ENCODE measurements at regions not wholly inside any gene's neighbourhood (a gene's known extent, or its start where the extent isn't known, plus 50 kb on each side); places are given as distances from the start of the nearest gene placed in this dataset.

- Histone ChIP-seq H3K56ac (ENCODE audit: low read length) (no peak overlapping the region), H3K9ac (ENCODE audit: low read length) (no peak overlapping the region), H3K36me3 (ENCODE audit: control insufficient read depth, insufficient read depth, low read length) (no peaks in the 10 kb centered on the region), H2BK5ac (ENCODE audit: low read length) (no peak overlapping the region), H4K8ac (ENCODE audit: low read depth, low read length) (no peak overlapping the region), H3K18ac (ENCODE audit: low read length) (no peak overlapping the region), H3K23ac (ENCODE audit: low read length) (no peak overlapping the region), H4K5ac (ENCODE audit: low read length) (no peak overlapping the region), H3K27ac (ENCODE audit: low read depth, low read length) (no peak overlapping the region), H3K4me3 (ENCODE audit: low read length) (no peak overlapping the region), H2AK5ac (ENCODE audit: low read length) (no peak overlapping the region), H2BK15ac (replicated peaks; ENCODE audit: low read depth) (no peak overlapping the region), H3K27me3 (ENCODE audit: insufficient read depth, low read length, poor library complexity) (no peaks in the 10 kb centered on the region), H3K4ac (ENCODE audit: low read depth, low read length) (no peak overlapping the region), H3K79me1 (ENCODE audit: low read length) (no peaks in the 10 kb centered on the region), H3K4me1 (ENCODE audit: control insufficient read depth, low read depth, low read length) (no peaks in the 10 kb centered on the region), H2BK120ac (ENCODE audit: low read depth, low read length) (no peak overlapping the region), H3K4me2 (ENCODE audit: low read length) (no peak overlapping the region), H3K79me2 (ENCODE audit: control insufficient read depth, insufficient read depth, low read length) (no peaks in the 10 kb centered on the region)
- no peak for DNase-seq
Observed at GRCh38 chr7:25829663-25830062, 322.3 kb upstream of the NFE2L3 start.

- H4K8ac ChIP-seq (ENCODE audit: low read depth, low read length) = no peak overlapping the region
- no peak overlapping the region for H2BK5ac ChIP-seq (ENCODE audit: low read length)
- no peak overlapping the region for H3K56ac ChIP-seq (ENCODE audit: low read length)
- H2AK5ac ChIP-seq (ENCODE audit: low read length) = no peak overlapping the region
- H3K27me3 ChIP-seq (ENCODE audit: insufficient read depth, low read length, poor library complexity) = no peaks in the 10 kb centered on the region
- WGBS (ENCODE audit: extremely low coverage, insufficient coverage, low lambda C conversion rate) = no CpG with 5 or more reads among the region's 3 CpGs
- H3K18ac ChIP-seq (ENCODE audit: low read length) = no peak overlapping the region
- no peak overlapping the region for H4K5ac ChIP-seq (ENCODE audit: low read length)
- H3K9ac ChIP-seq (ENCODE audit: low read length) = no peak overlapping the region
- no peak overlapping the region for H3K23ac ChIP-seq (ENCODE audit: low read length)
- H3K4ac ChIP-seq (ENCODE audit: low read depth, low read length) = no peak overlapping the region
- no peak overlapping the region for H3K4me2 ChIP-seq (ENCODE audit: low read length)
- H3K4me1 ChIP-seq (ENCODE audit: control insufficient read depth, low read depth, low read length) = no peaks in the 10 kb centered on the region
- no peak overlapping the region for H2BK15ac ChIP-seq (replicated peaks; ENCODE audit: low read depth)
- H3K36me3 ChIP-seq (ENCODE audit: control insufficient read depth, insufficient read depth, low read length) = no peaks in the 10 kb centered on the region
- no peak overlapping the region for H3K4me3 ChIP-seq (ENCODE audit: low read length)
- no peak overlapping the region for H2BK120ac ChIP-seq (ENCODE audit: low read depth, low read length)
- H3K79me1 ChIP-seq (ENCODE audit: low read length) = no peaks in the 10 kb centered on the region
- no peak overlapping the region for H3K27ac ChIP-seq (ENCODE audit: low read depth, low read length)
- H3K79me2 ChIP-seq (ENCODE audit: control insufficient read depth, insufficient read depth, low read length) = no peaks in the 10 kb centered on the region
- DNase-seq = no peak
Observed at GRCh38 chr7:25830215-25830614, 321.8 kb upstream of the NFE2L3 start.

GRCh38 chr7:25831062-25831691 lies 320.8 kb upstream of the NFE2L3 start:
- no peak for DNase-seq
- no peak overlapping the region for H3K4ac ChIP-seq (ENCODE audit: low read depth, low read length)
- no peaks in the 10 kb centered on the region for H3K79me1 ChIP-seq (ENCODE audit: low read length)
- no peaks in the 10 kb centered on the region for H3K4me1 ChIP-seq (ENCODE audit: control insufficient read depth, low read depth, low read length)
- no peak overlapping the region for H2BK120ac ChIP-seq (ENCODE audit: low read depth, low read length)
- no peaks in the 10 kb centered on the region for H3K36me3 ChIP-seq (ENCODE audit: control insufficient read depth, insufficient read depth, low read length)
- no peak overlapping the region for H3K9ac ChIP-seq (ENCODE audit: low read length)
- H3K4me3 ChIP-seq (ENCODE audit: low read length) = no peak overlapping the region
- no peaks in the 10 kb centered on the region for H3K27me3 ChIP-seq (ENCODE audit: insufficient read depth, low read length, poor library complexity)
- H3K23ac ChIP-seq (ENCODE audit: low read length) = no peak overlapping the region
- H2BK5ac ChIP-seq (ENCODE audit: low read length) = no peak overlapping the region
- no peak overlapping the region for H3K56ac ChIP-seq (ENCODE audit: low read length)
- no peaks in the 10 kb centered on the region for H3K79me2 ChIP-seq (ENCODE audit: control insufficient read depth, insufficient read depth, low read length)
- no peak overlapping the region for H3K27ac ChIP-seq (ENCODE audit: low read depth, low read length)
- no CpG with 5 or more reads among the region's 6 CpGs for WGBS (ENCODE audit: extremely low coverage, insufficient coverage, low lambda C conversion rate)
- no peak overlapping the region for H3K4me2 ChIP-seq (ENCODE audit: low read length)
- H3K18ac ChIP-seq (ENCODE audit: low read length) = no peak overlapping the region
- H4K5ac ChIP-seq (ENCODE audit: low read length) = no peak overlapping the region
- H4K8ac ChIP-seq (ENCODE audit: low read depth, low read length) = no peak overlapping the region
- H2BK15ac ChIP-seq (replicated peaks; ENCODE audit: low read depth) = no peak overlapping the region
- no peak overlapping the region for H2AK5ac ChIP-seq (ENCODE audit: low read length)

GRCh38 chr7:25831831-25832411 lies 320.1 kb upstream of the NFE2L3 start:
- Histone ChIP-seq H2BK15ac (replicated peaks; ENCODE audit: low read depth) (no peak overlapping the region), H3K4ac (ENCODE audit: low read depth, low read length) (no peak overlapping the region)
- no CpG with 5 or more reads among the region's 8 CpGs for WGBS (ENCODE audit: extremely low coverage, insufficient coverage, low lambda C conversion rate)

GRCh38 chr7:25832456-25832855 lies 319.5 kb upstream of the NFE2L3 start:
- no peak overlapping the region for H3K18ac ChIP-seq (ENCODE audit: low read length)
- WGBS (ENCODE audit: extremely low coverage, insufficient coverage, low lambda C conversion rate) = no CpG with 5 or more reads among the region's 7 CpGs
- H3K4me1 ChIP-seq (ENCODE audit: control insufficient read depth, low read depth, low read length) = no peaks in the 10 kb centered on the region
- no peak overlapping the region for H3K4me3 ChIP-seq (ENCODE audit: low read length)
- no peak overlapping the region for H3K23ac ChIP-seq (ENCODE audit: low read length)
- no peak overlapping the region for H2BK15ac ChIP-seq (replicated peaks; ENCODE audit: low read depth)
- H4K8ac ChIP-seq (ENCODE audit: low read depth, low read length) = no peak overlapping the region
- H3K36me3 ChIP-seq (ENCODE audit: control insufficient read depth, insufficient read depth, low read length) = no peaks in the 10 kb centered on the region
- no peak for DNase-seq
- no peak overlapping the region for H2AK5ac ChIP-seq (ENCODE audit: low read length)
- H3K9ac ChIP-seq (ENCODE audit: low read length) = no peak overlapping the region
- no peak overlapping the region for H2BK5ac ChIP-seq (ENCODE audit: low read length)
- H2BK120ac ChIP-seq (ENCODE audit: low read depth, low read length) = no peak overlapping the region
- H4K5ac ChIP-seq (ENCODE audit: low read length) = no peak overlapping the region
- H3K79me2 ChIP-seq (ENCODE audit: control insufficient read depth, insufficient read depth, low read length) = no peaks in the 10 kb centered on the region
- H3K79me1 ChIP-seq (ENCODE audit: low read length) = no peaks in the 10 kb centered on the region
- no peak overlapping the region for H3K4ac ChIP-seq (ENCODE audit: low read depth, low read length)
- no peak overlapping the region for H3K56ac ChIP-seq (ENCODE audit: low read length)
- H3K27me3 ChIP-seq (ENCODE audit: insufficient read depth, low read length, poor library complexity) = no peaks in the 10 kb centered on the region
- no peak overlapping the region for H3K27ac ChIP-seq (ENCODE audit: low read depth, low read length)
- H3K4me2 ChIP-seq (ENCODE audit: low read length) = no peak overlapping the region

More at GRCh38 chr7:25831831-25832411, 320.1 kb upstream of the NFE2L3 start:
- DNase-seq = no peak
- H2BK120ac ChIP-seq (ENCODE audit: low read depth, low read length) = no peak overlapping the region
- H3K4me1 ChIP-seq (ENCODE audit: control insufficient read depth, low read depth, low read length) = no peaks in the 10 kb centered on the region
- H3K36me3 ChIP-seq (ENCODE audit: control insufficient read depth, insufficient read depth, low read length) = no peaks in the 10 kb centered on the region
- H2BK5ac ChIP-seq (ENCODE audit: low read length) = no peak overlapping the region
- H3K27me3 ChIP-seq (ENCODE audit: insufficient read depth, low read length, poor library complexity) = no peaks in the 10 kb centered on the region
- no peak overlapping the region for H4K8ac ChIP-seq (ENCODE audit: low read depth, low read length)
- no peak overlapping the region for H3K27ac ChIP-seq (ENCODE audit: low read depth, low read length)
- H3K79me1 ChIP-seq (ENCODE audit: low read length) = no peaks in the 10 kb centered on the region
- H3K56ac ChIP-seq (ENCODE audit: low read length) = no peak overlapping the region
- no peak overlapping the region for H2AK5ac ChIP-seq (ENCODE audit: low read length)
- H3K23ac ChIP-seq (ENCODE audit: low read length) = no peak overlapping the region
- H3K4me3 ChIP-seq (ENCODE audit: low read length) = no peak overlapping the region
- no peaks in the 10 kb centered on the region for H3K79me2 ChIP-seq (ENCODE audit: control insufficient read depth, insufficient read depth, low read length)
- no peak overlapping the region for H3K4me2 ChIP-seq (ENCODE audit: low read length)
- no peak overlapping the region for H3K18ac ChIP-seq (ENCODE audit: low read length)
- no peak overlapping the region for H4K5ac ChIP-seq (ENCODE audit: low read length)
- H3K9ac ChIP-seq (ENCODE audit: low read length) = no peak overlapping the region

- H2BK15ac ChIP-seq (replicated peaks; ENCODE audit: low read depth) = no peak overlapping the region
- H3K4me2 ChIP-seq (ENCODE audit: low read length) = no peak overlapping the region
- no peak overlapping the region for H4K8ac ChIP-seq (ENCODE audit: low read depth, low read length)
- H3K4ac ChIP-seq (ENCODE audit: low read depth, low read length) = peak overlapping the region; percentile 59
- H2BK5ac ChIP-seq (ENCODE audit: low read length) = no peak overlapping the region
- H3K18ac ChIP-seq (ENCODE audit: low read length) = no peak overlapping the region
- H3K4me3 ChIP-seq (ENCODE audit: low read length) = no peak overlapping the region
- no peak overlapping the region for H3K56ac ChIP-seq (ENCODE audit: low read length)
- no peaks in the 10 kb centered on the region for H3K4me1 ChIP-seq (ENCODE audit: control insufficient read depth, low read depth, low read length)
- no peaks in the 10 kb centered on the region for H3K79me2 ChIP-seq (ENCODE audit: control insufficient read depth, insufficient read depth, low read length)
- no peak overlapping the region for H3K9ac ChIP-seq (ENCODE audit: low read length)
- no peaks in the 10 kb centered on the region for H3K27me3 ChIP-seq (ENCODE audit: insufficient read depth, low read length, poor library complexity)
- no peak overlapping the region for H4K5ac ChIP-seq (ENCODE audit: low read length)
- DNase-seq = no peak
- H3K36me3 ChIP-seq (ENCODE audit: control insufficient read depth, insufficient read depth, low read length) = no peaks in the 10 kb centered on the region
- no peaks in the 10 kb centered on the region for H3K79me1 ChIP-seq (ENCODE audit: low read length)
- no CpG with 5 or more reads among the region's 2 CpGs for WGBS (ENCODE audit: extremely low coverage, insufficient coverage, low lambda C conversion rate)
- no peak overlapping the region for H3K27ac ChIP-seq (ENCODE audit: low read depth, low read length)
- H3K23ac ChIP-seq (ENCODE audit: low read length) = no peak overlapping the region
- no peak overlapping the region for H2AK5ac ChIP-seq (ENCODE audit: low read length)
- no peak overlapping the region for H2BK120ac ChIP-seq (ENCODE audit: low read depth, low read length)
Observed at GRCh38 chr7:25832929-25833328, 319.1 kb upstream of the NFE2L3 start.
